ENCODE measurements at regions not wholly inside any gene's neighbourhood (a gene's known extent, or its start where the extent isn't known, plus 50 kb on each side); places are given as distances from the start of the nearest gene placed in this dataset.

DNA sequence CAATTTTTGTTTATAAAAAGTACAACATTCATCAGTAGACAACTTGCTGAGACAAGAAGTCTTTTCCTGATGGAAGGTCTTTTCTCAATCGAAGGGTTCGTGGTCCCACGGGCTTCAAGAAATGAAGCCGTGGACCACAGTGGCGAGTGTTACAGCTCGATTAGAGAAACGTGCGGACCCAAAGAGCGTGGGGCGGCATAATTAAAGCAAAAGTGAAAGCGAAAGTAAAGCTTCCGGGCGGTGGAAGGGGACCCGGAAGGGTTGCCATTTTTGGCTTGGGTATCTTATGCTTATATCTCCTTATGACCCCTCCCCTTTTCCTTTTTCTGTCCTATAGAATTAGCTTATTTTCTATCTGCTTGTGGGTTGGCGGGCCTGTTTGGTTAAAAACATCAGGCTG lies 2309.4 kb upstream of the ACO1 start:
- peak overlapping the region; percentile 49; the same call in 1 of the 2 replicates for H2AFZ ChIP-seq (ENCODE audit: low read length)

DNA sequence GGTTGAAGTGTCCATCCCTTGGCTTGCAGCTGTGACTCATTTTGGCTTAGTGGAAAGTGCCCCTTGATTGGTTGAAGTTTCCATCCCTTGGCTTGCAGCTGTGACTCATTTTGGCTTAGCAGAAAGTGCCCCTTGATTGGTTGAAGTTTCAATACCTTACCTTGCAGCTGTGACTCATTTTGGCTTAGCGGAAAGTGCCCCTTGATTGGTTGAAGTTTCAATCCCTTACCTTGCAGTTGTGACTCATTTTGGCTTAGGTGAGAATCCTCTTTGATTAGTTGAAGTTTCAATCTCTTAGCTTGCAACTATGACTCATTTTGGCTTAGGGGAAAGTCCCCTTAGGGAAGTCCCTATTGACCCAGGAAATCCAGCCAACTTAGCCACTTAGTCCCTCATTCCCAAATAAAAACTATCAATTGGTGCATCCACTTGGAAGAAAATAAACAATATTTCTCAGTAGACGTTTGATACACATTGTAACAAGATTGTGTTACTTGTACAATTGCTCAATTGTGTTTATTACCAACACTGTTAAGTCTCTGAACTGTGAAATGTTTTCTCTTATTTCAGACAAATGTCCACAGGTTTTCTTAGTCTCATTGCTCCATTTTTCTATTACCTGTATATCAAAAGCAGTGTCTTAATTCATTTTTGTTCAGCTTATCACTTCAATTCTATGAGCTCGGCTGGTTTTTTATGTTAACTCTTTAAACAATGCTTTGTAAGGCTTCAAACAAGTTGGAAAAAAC lies 2308.8 kb upstream of the ACO1 start:
- Histone ChIP-seq H3K36me3 (ENCODE audit: insufficient read depth, low read length) (no peaks in the 10 kb centered on the region), H2AFZ (ENCODE audit: low read length) (peak overlapping the region; percentile 49; the same call in 1 of the 2 replicates), H3K4me2 (ENCODE audit: low read depth, low read length, poor library complexity, severe bottlenecking) (no peak overlapping the region), H3K79me2 (ENCODE audit: insufficient read depth, low read length) (no peaks in the 10 kb centered on the region), H3K9me3 (ENCODE audit: insufficient read depth, low read depth, low read length) (no peaks in the 10 kb centered on the region), H4K20me1 (ENCODE audit: insufficient read depth, low read length, poor library complexity, severe bottlenecking) (no peaks in the 10 kb centered on the region), H3K9ac (ENCODE audit: low read depth, low read length, poor library complexity, severe bottlenecking) (no peak overlapping the region), H3K4me3 (ENCODE audit: low read length, poor library complexity, severe bottlenecking) (no peak overlapping the region), H3K4me1 (ENCODE audit: insufficient read depth, low read length, poor library complexity, severe bottlenecking) (no peaks in the 10 kb centered on the region), H3K9me2 (replicated peaks; ENCODE audit: low read depth, low read length) (no peaks in the 10 kb centered on the region), H3F3A (ENCODE audit: low read depth) (no peaks in the 10 kb centered on the region), H3K27me3 (ENCODE audit: insufficient read depth, low read length, poor library complexity, severe bottlenecking) (no peaks in the 10 kb centered on the region)
- no peak for TF ChIP-seq EZH2phosphoT487 (IDR thresholded peaks at IDR 0.05; ENCODE audit: borderline replicate concordance)
- TF ChIP-seq, protein P1, sequence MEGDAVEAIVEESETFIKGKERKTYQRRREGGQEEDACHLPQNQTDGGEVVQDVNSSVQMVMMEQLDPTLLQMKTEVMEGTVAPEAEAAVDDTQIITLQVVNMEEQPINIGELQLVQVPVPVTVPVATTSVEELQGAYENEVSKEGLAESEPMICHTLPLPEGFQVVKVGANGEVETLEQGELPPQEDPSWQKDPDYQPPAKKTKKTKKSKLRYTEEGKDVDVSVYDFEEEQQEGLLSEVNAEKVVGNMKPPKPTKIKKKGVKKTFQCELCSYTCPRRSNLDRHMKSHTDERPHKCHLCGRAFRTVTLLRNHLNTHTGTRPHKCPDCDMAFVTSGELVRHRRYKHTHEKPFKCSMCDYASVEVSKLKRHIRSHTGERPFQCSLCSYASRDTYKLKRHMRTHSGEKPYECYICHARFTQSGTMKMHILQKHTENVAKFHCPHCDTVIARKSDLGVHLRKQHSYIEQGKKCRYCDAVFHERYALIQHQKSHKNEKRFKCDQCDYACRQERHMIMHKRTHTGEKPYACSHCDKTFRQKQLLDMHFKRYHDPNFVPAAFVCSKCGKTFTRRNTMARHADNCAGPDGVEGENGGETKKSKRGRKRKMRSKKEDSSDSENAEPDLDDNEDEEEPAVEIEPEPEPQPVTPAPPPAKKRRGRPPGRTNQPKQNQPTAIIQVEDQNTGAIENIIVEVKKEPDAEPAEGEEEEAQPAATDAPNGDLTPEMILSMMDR (conservative IDR thresholded peaks at IDR 0.05; ENCODE audit: low read length), result no peak

More for the DNA sequence above, 2309.4 kb upstream of the ACO1 start:
- Histone ChIP-seq H3K4me1 (ENCODE audit: insufficient read depth, low read length, poor library complexity, severe bottlenecking) (no peaks in the 10 kb centered on the region), H3K4me3 (ENCODE audit: low read length, poor library complexity, severe bottlenecking) (no peak overlapping the region), H4K20me1 (ENCODE audit: insufficient read depth, low read length, poor library complexity, severe bottlenecking) (no peaks in the 10 kb centered on the region), H3F3A (ENCODE audit: low read depth) (no peaks in the 10 kb centered on the region), H3K9me2 (replicated peaks; ENCODE audit: low read depth, low read length) (no peaks in the 10 kb centered on the region), H3K9me3 (ENCODE audit: insufficient read depth, low read depth, low read length) (no peaks in the 10 kb centered on the region), H3K36me3 (ENCODE audit: insufficient read depth, low read length) (no peaks in the 10 kb centered on the region), H3K9ac (ENCODE audit: low read depth, low read length, poor library complexity, severe bottlenecking) (no peak overlapping the region), H3K4me2 (ENCODE audit: low read depth, low read length, poor library complexity, severe bottlenecking) (no peak overlapping the region), H3K27me3 (ENCODE audit: insufficient read depth, low read length, poor library complexity, severe bottlenecking) (no peaks in the 10 kb centered on the region), H3K79me2 (ENCODE audit: insufficient read depth, low read length) (no peaks in the 10 kb centered on the region)
- TF ChIP-seq, protein P1 (conservative IDR thresholded peaks at IDR 0.05; ENCODE audit: low read length), result no peak
- no peak for TF ChIP-seq EZH2phosphoT487 (IDR thresholded peaks at IDR 0.05; ENCODE audit: borderline replicate concordance)

DNA sequence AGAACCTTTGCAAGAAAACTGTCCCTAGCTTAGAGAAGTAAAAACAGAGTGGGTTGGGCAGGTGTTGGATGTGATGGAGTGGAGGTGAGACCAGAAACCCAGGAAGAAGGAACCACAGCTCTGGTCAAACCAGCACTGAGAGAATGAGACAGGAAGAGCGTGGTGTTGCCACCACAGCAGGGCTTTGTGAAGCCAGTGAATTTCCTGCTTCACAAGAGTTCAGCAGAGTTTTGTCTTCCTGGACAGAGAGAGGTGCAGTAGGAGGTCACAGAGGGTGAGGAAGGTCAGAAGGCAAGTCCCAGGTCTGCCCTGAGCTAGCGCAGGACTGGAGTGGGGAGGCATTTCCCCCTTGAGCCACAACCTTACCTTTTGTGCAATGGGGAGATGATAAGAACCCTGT lies 2306.2 kb upstream of the ACO1 start:
- Histone ChIP-seq H3K36me3 (ENCODE audit: insufficient read depth, low read length) (no peaks in the 10 kb centered on the region), H3K79me2 (ENCODE audit: insufficient read depth, low read length) (no peaks in the 10 kb centered on the region), H2AFZ (ENCODE audit: low read length) (no peak overlapping the region), H3K9ac (ENCODE audit: low read depth, low read length, poor library complexity, severe bottlenecking) (no peak overlapping the region), H3K4me3 (ENCODE audit: low read length, poor library complexity, severe bottlenecking) (no peak overlapping the region), H3K4me1 (ENCODE audit: insufficient read depth, low read length, poor library complexity, severe bottlenecking) (no peaks in the 10 kb centered on the region), H4K20me1 (ENCODE audit: insufficient read depth, low read length, poor library complexity, severe bottlenecking) (no peaks in the 10 kb centered on the region), H3F3A (ENCODE audit: low read depth) (no peaks in the 10 kb centered on the region), H3K9me3 (ENCODE audit: insufficient read depth, low read depth, low read length) (no peaks in the 10 kb centered on the region), H3K4me2 (ENCODE audit: low read depth, low read length, poor library complexity, severe bottlenecking) (no peak overlapping the region), H3K27me3 (ENCODE audit: insufficient read depth, low read length, poor library complexity, severe bottlenecking) (no peaks in the 10 kb centered on the region), H3K9me2 (replicated peaks; ENCODE audit: low read depth, low read length) (no peaks in the 10 kb centered on the region)
- TF ChIP-seq, protein P1 (conservative IDR thresholded peaks at IDR 0.05; ENCODE audit: low read length), result no peak
- TF ChIP-seq EZH2phosphoT487 (IDR thresholded peaks at IDR 0.05; ENCODE audit: borderline replicate concordance), result no peak

Data from Loucy (cell line).